A549 (cell line): ENCODE measurements at regions not wholly inside any gene's neighbourhood (a gene's known extent, or its start where the extent isn't known, plus 50 kb on each side); places are given as distances from the start of the nearest gene placed in this dataset.

Source experiments
- ATAC-seq, 2 experiments: fragments of 200-7000 bp in 1 of 2; fragments of >200 bp in 1 of 2; cut with Nextera tagmentation in 1 of 2; cut with Tn5 transposase in 1 of 2; 3 replicates each; pipeline versions ENCODE4 v1.8.0 to v1.9.1; 2018 to 2020; ENCODE audit warnings: mild to moderate bottlenecking in 1 of 2, moderate library complexity in 1 of 2
- CTCF ChIA-PET: fragments of 300-600 bp; sonication (Branson Sonifier 250); formaldehyde crosslinking; extraction: SDS; loops from one replicate; lab custom pipeline; 2021; ENCODE audit warnings: antibody characterized with exemption, inconsistent platforms; lab: Yijun Ruan, JAX
- POLR2A ChIA-PET: fragments of 350-600 bp; formaldehyde crosslinking; extraction: SDS; loops from one replicate; lab custom pipeline; 2021; ENCODE audit warnings: antibody characterized with exemption, inconsistent platforms; lab: Yijun Ruan, JAX
- DNase-seq, 2 experiments: peaks; one replicate each; pipeline versions ENCODE4 v3.0.0 to v3.0.0-alpha.2; 2011 to 2016; ENCODE audit warnings: low read depth in 1 of 2, low spot score in 1 of 2
- FAIRE-seq: peaks from 2 replicates; lab custom pipeline; 2011; peaks lifted over from hg19 to GRCh38; lab: Jason Lieb, UNC
- H3K27ac ChIP-seq, 2 experiments: fragments of >200 bp; sonication (Bioruptor Twin); formaldehyde crosslinking; 3 replicates each; pipeline ENCODE4 v1.5.1; 2016 to 2017
- H3K4me1 ChIP-seq: fragments of >200 bp; sonication (Bioruptor Twin); formaldehyde crosslinking; 3 replicates; pipeline ENCODE4 v1.6.1; 2016
- H3K4me2 ChIP-seq: fragments of >200 bp; sonication (Bioruptor Twin); formaldehyde crosslinking; 3 replicates; pipeline ENCODE4 v1.6.1; 2016
- H3K4me3 ChIP-seq: fragments of >200 bp; sonication (Bioruptor Twin); formaldehyde crosslinking; 3 replicates; pipeline ENCODE4 v1.5.1; 2016
- H3K9me3 ChIP-seq: fragments of >200 bp; sonication (Bioruptor Twin); formaldehyde crosslinking; 3 replicates; pipeline ENCODE4 v1.6.1; 2016
- ATOH8 ChIP-seq: fragments of 250-450 bp; sonication (Bioruptor Pico); IDR thresholded peaks from 2 replicates; pipeline ENCODE4 v1.5.0; 2020; ENCODE audit warnings: low read depth, mild to moderate bottlenecking, moderate library complexity
- BCL3 ChIP-seq: fragments of >200 bp; sonication (Bioruptor Twin); formaldehyde crosslinking; IDR thresholded peaks from 3 replicates; pipeline ENCODE4 v1.6.1; 2016
- CBX2 ChIP-seq: fragments of 200-600 bp; sonication (generic); IDR thresholded peaks from 2 replicates; pipeline ENCODE4 v1.6.1; 2016; ENCODE audit warnings: low read depth, mild to moderate bottlenecking, borderline replicate concordance
- CBX8 ChIP-seq: fragments of 200-600 bp; sonication (generic); IDR thresholded peaks from 2 replicates; pipeline ENCODE4 v1.6.1; 2016
- CHD2 ChIP-seq: fragments of 150-350 bp; IDR thresholded peaks from 2 replicates; pipeline ENCODE4 v1.6.1; 2014; ENCODE audit warnings: low read length; ENCODE audit not compliant: partially characterized antibody
- CTCF ChIP-seq: fragments of >200 bp; sonication (Bioruptor Twin); formaldehyde crosslinking; IDR thresholded peaks from 3 replicates; pipeline ENCODE4 v1.5.1; 2016
- EHMT2 ChIP-seq: fragments of 200-600 bp; sonication (generic); IDR thresholded peaks from 2 replicates; pipeline ENCODE4 v1.6.1; 2016; ENCODE audit warnings: antibody characterized with exemption, low read depth, mild to moderate bottlenecking, moderate library complexity
- FOSL2 ChIP-seq, 2 experiments: fragments of 450-650 bp in 1 of 2; fragments of >200 bp in 1 of 2; sonication (Bioruptor Twin) in 1 of 2; formaldehyde crosslinking; IDR thresholded peaks; 2 replicates each; pipeline versions ENCODE4 v1.5.0 to v1.6.1; 2016 to 2020; ENCODE audit warnings: mild to moderate bottlenecking in 1 of 2, moderate library complexity in 1 of 2
- FOXS1 ChIP-seq: fragments of 250-450 bp; sonication (Bioruptor Pico); IDR thresholded peaks from 2 replicates; pipeline ENCODE4 v1.5.0; 2020; ENCODE audit warnings: mild to moderate bottlenecking, moderate library complexity
- GATA3 ChIP-seq: IDR thresholded peaks from 2 replicates; pipeline ENCODE4 v1.6.1; 2012; ENCODE audit warnings: borderline replicate concordance
- HES2 ChIP-seq: fragments of >200 bp; sonication (Bioruptor Twin); formaldehyde crosslinking; IDR thresholded peaks from 2 replicates; pipeline ENCODE4 v1.6.1; 2016
- JUN ChIP-seq, 2 experiments: fragments of >200 bp; sonication (Bioruptor Twin); formaldehyde crosslinking; IDR thresholded peaks; 2 replicates in 1 of 2; 3 replicates in 1 of 2; pipeline ENCODE4 v1.6.1; 2016 to 2017
- KDM1A ChIP-seq: fragments of 200-600 bp; sonication (generic); IDR thresholded peaks from 2 replicates; pipeline ENCODE4 v1.6.1; 2016; ENCODE audit warnings: low read depth, mild to moderate bottlenecking
- NFE2L2 ChIP-seq: fragments of 150-350 bp; conservative IDR thresholded peaks from 2 replicates; pipeline ENCODE4 v1.6.1; 2014; ENCODE audit warnings: low read length
- NPAS2 ChIP-seq: fragments of 250-450 bp; sonication (Bioruptor Pico); IDR thresholded peaks from 2 replicates; pipeline ENCODE4 v1.8.0; 2022; ENCODE audit warnings: mild to moderate bottlenecking, moderate library complexity, borderline replicate concordance
- NR3C1 ChIP-seq: fragments of >200 bp; sonication (Bioruptor Twin); formaldehyde crosslinking; IDR thresholded peaks from 3 replicates; pipeline ENCODE4 v1.6.1; 2017
- POLR2A ChIP-seq: IDR thresholded peaks from 2 replicates; pipeline ENCODE4 v1.6.1; 2012; ENCODE audit warnings: mild to moderate bottlenecking, low read length
- POLR2AphosphoS2 ChIP-seq: conservative IDR thresholded peaks from 2 replicates; pipeline ENCODE4 v1.6.1; 2012; ENCODE audit warnings: low read length, improper control_type of control experiment, inconsistent platforms
- RARB ChIP-seq: fragments of 250-450 bp; sonication (Bioruptor Pico); IDR thresholded peaks from 2 replicates; pipeline ENCODE4 v1.8.0; 2021; ENCODE audit warnings: mild to moderate bottlenecking, moderate library complexity
- RNF2 ChIP-seq: fragments of 200-600 bp; sonication (generic); IDR thresholded peaks from 2 replicates; pipeline ENCODE4 v1.6.1; 2016; ENCODE audit warnings: low read depth, mild to moderate bottlenecking, antibody characterized with exemption, moderate library complexity, borderline replicate concordance
- TP53 ChIP-seq: fragments of 250-450 bp; sonication (Bioruptor Pico); IDR thresholded peaks from 2 replicates; pipeline ENCODE4 v1.5.0; 2021; ENCODE audit warnings: mild to moderate bottlenecking, moderate library complexity
- ZFP36 ChIP-seq: fragments of 450-650 bp; IDR thresholded peaks from 2 replicates; pipeline ENCODE4 v1.6.1; 2014; ENCODE audit warnings: borderline replicate concordance; ENCODE audit not compliant: partially characterized antibody
- ZNF302 ChIP-seq: fragments of 250-450 bp; sonication (Bioruptor Pico); IDR thresholded peaks from 2 replicates; pipeline ENCODE4 v1.9.0; 2021; ENCODE audit warnings: inconsistent platforms, mild to moderate bottlenecking, moderate library complexity
- WGBS: methylation state at CpG from one replicate; pipeline ENCODE4 v1.1.6; 2017; ENCODE audit errors: missing lambda C conversion rate; 5-methylcytosine and 5-hydroxymethylcytosine counted together

GRCh38 chr20:21981597-21982344 lies 276.3 kb downstream of the PAX1 start:
- ATAC-seq (peak; percentile 74 to 90), DNase-seq (peak in 1 of 2 experiments; percentile 37), FAIRE-seq (no peak)
- no peak for TF ChIP-seq CBX2
- no peak for TF ChIP-seq FOSL2 (IDR thresholded peaks at IDR 0.05)
- no peak for TF ChIP-seq FOSL2 (CRISPR knock-in tag; IDR thresholded peaks at IDR 0.05)
- TF ChIP-seq RARB (CRISPR knock-in tag), result no peak
- TF ChIP-seq CTCF, result no peak
- no peak for TF ChIP-seq BCL3
- no peak for TF ChIP-seq FOXS1
- TF ChIP-seq KDM1A, result no peak
- TF ChIP-seq CHD2, result no peak
- no peak for TF ChIP-seq JUN (IDR thresholded peaks at IDR 0.05)
- TF ChIP-seq NPAS2, result no peak
- no peak for TF ChIP-seq TP53 (CRISPR knock-in tag)
- WGBS, result 12% methylated on average over 6 of the region's 6 CpGs
- H3K9me3 ChIP-seq, result no peaks in the 10 kb centered on the region
- POLR2A ChIA-PET, result no interaction called here
- CTCF ChIA-PET, result interaction anchor here (0.9 to 1.3 kb wide), 3 partner anchors 8 to 21 kb away, joined by 3 read pairs; no protein-coding TSS in a partner anchor
- H3K4me2 ChIP-seq, result peak overlapping the region; percentile 40
- H3K27ac ChIP-seq, result no peak overlapping the region
- no peaks in the 10 kb centered on the region for H3K4me1 ChIP-seq
- H3K4me3 ChIP-seq, result no peak overlapping the region

- DNase-seq, result peak in 1 of 2 experiments; percentile 17
- H3K4me3 ChIP-seq, result no peak overlapping the region
- peak overlapping the region; percentile 40 for H3K4me2 ChIP-seq
- TF ChIP-seq ZNF302 (CRISPR knock-in tag), result no peak
- no peak for TF ChIP-seq TP53 (CRISPR knock-in tag)
- TF ChIP-seq JUN (IDR thresholded peaks at IDR 0.05), result no peak
- no peak for TF ChIP-seq POLR2AphosphoS2
- no peak for TF ChIP-seq CBX8
- no peak for TF ChIP-seq NR3C1
- TF ChIP-seq GATA3, result no peak
- TF ChIP-seq ZFP36, result no peak
- no peak for TF ChIP-seq RNF2
- no peak for TF ChIP-seq NFE2L2
- no peak for TF ChIP-seq EHMT2
- TF ChIP-seq HES2, result no peak
- no peak for TF ChIP-seq ATOH8 (CRISPR knock-in tag)
- TF ChIP-seq POLR2A, result no peak
- no peak for FAIRE-seq
- 38% methylated on average over 3 of the region's 3 CpGs for WGBS
- ChIA-PET CTCF (interaction anchor here (1.1 kb wide), 1 partner anchor 9 kb away, joined by 3 read pairs; no protein-coding TSS in a partner anchor), POLR2A (no interaction called here)
- no peaks in the 10 kb centered on the region for H3K9me3 ChIP-seq
- no peak overlapping the region for H3K27ac ChIP-seq
- H3K4me1 ChIP-seq, result no peaks in the 10 kb centered on the region
- peak in 1 of 2 experiments; percentile 54; a peak in 2 of 6 replicates for ATAC-seq
Measured at GRCh38 chr20:21981179-21981578, 275.7 kb downstream of the PAX1 start.
